Fibroblast of upper back skin (primary cell): ENCODE measurements at regions not wholly inside any gene's neighbourhood (a gene's known extent, or its start where the extent isn't known, plus 50 kb on each side); places are given as distances from the start of the nearest gene placed in this dataset.
"Not testable (repeated sequence)": the region's sequence is repeated elsewhere in the genome, so short reads cannot be mapped to it uniquely, and the experiment has no call there.

ENCODE experiments used
- DNase-seq: peaks from one replicate; pipeline ENCODE4 v3.0.0-alpha.2; 2013

GRCh38 chr15:25237291-25237978, 201.4 kb downstream of the UBE3A start:
- DNase-seq, result no peak

GRCh38 chr15:25238126-25238525, 200.7 kb downstream of the UBE3A start:
- no peak for DNase-seq

- no peak for DNase-seq
Measured at GRCh38 chr15:25238716-25239470, 199.9 kb downstream of the UBE3A start.

GRCh38 chr15:25239471-25240345, 199.1 kb downstream of the UBE3A start:
- no peak for DNase-seq

GRCh38 chr15:25240461-25241021, 198.3 kb downstream of the UBE3A start:
- no peak for DNase-seq

- DNase-seq, result no peak
Measured at GRCh38 chr15:25241241-25241801, 197.5 kb downstream of the UBE3A start.

- no peak for DNase-seq
Measured at GRCh38 chr15:25242166-25242879, 196.5 kb downstream of the UBE3A start.

GRCh38 chr15:25242957-25243799, 195.6 kb downstream of the UBE3A start:
- DNase-seq, result no peak

- no peak for DNase-seq
Measured at GRCh38 chr15:25243800-25244097, 195.1 kb downstream of the UBE3A start.

GRCh38 chr15:25244731-25245585, 193.9 kb downstream of the UBE3A start:
- no peak for DNase-seq

GRCh38 chr15:25245801-25246622, 192.8 kb downstream of the UBE3A start:
- no peak for DNase-seq

- no peak for DNase-seq
Measured at GRCh38 chr15:25246641-25247406, 192.0 kb downstream of the UBE3A start.

- DNase-seq, result no peak
Measured at GRCh38 chr15:25247407-25248038, 191.3 kb downstream of the UBE3A start.

GRCh38 chr15:25248087-25248486, 190.7 kb downstream of the UBE3A start:
- not testable (repeated sequence) for DNase-seq

- no peak for DNase-seq
Measured at GRCh38 chr15:25248583-25249235, 190.1 kb downstream of the UBE3A start.

- no peak for DNase-seq
Measured at GRCh38 chr15:25249236-25250010, 189.4 kb downstream of the UBE3A start.
